ENCODE measurements at regions not wholly inside any gene's neighbourhood (a gene's known extent, or its start where the extent isn't known, plus 50 kb on each side); places are given as distances from the start of the nearest gene placed in this dataset.

DNA sequence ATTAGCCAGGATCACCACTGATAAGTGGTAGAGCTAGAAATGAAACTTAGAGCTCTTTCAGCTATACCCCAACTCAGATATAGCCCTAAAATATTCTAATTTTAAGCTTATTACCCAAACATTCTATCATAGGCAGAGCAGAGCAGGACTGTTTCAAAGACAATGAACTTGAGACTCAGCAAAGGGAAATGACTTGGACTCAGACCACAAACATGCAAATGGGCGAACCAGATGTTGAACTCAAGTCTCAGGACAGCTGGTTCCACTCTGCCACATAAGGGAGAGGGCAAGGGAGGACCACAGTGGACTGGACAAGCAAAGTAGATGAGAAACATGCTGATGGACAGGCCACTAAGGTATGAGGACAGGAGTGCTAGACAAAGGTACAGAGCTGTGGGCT lies 315.3 kb downstream of the OMA1 start:
- H4K20me1 ChIP-seq (ENCODE audit: low read depth, low read length) = no peaks in the 10 kb centered on the region
- H3K4me2 ChIP-seq (ENCODE audit: low read depth, low read length, poor library complexity, severe bottlenecking) = no peak overlapping the region
- H3F3A ChIP-seq (ENCODE audit: insufficient read depth) = no peaks in the 10 kb centered on the region
- H2AFZ ChIP-seq (ENCODE audit: low read depth, low read length, severe bottlenecking) = no peak overlapping the region
- H3K9me3 ChIP-seq (ENCODE audit: insufficient read depth, low read length) = no peaks in the 10 kb centered on the region
- no peak for TF ChIP-seq EZH2phosphoT487 (conservative IDR thresholded peaks at IDR 0.05; ENCODE audit: low read length)
- TF ChIP-seq, protein P1, sequence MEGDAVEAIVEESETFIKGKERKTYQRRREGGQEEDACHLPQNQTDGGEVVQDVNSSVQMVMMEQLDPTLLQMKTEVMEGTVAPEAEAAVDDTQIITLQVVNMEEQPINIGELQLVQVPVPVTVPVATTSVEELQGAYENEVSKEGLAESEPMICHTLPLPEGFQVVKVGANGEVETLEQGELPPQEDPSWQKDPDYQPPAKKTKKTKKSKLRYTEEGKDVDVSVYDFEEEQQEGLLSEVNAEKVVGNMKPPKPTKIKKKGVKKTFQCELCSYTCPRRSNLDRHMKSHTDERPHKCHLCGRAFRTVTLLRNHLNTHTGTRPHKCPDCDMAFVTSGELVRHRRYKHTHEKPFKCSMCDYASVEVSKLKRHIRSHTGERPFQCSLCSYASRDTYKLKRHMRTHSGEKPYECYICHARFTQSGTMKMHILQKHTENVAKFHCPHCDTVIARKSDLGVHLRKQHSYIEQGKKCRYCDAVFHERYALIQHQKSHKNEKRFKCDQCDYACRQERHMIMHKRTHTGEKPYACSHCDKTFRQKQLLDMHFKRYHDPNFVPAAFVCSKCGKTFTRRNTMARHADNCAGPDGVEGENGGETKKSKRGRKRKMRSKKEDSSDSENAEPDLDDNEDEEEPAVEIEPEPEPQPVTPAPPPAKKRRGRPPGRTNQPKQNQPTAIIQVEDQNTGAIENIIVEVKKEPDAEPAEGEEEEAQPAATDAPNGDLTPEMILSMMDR (IDR thresholded peaks at IDR 0.05; ENCODE audit: insufficient read depth, low read length, poor library complexity, severe bottlenecking) = no peak
- H3K9ac ChIP-seq (ENCODE audit: low read length) = no peak overlapping the region
- H3K4me3 ChIP-seq (ENCODE audit: insufficient read depth, low read length, poor library complexity, severe bottlenecking) = no peak overlapping the region
- no peak overlapping the region for H3K27ac ChIP-seq (ENCODE audit: low read depth, low read length)
- no peaks in the 10 kb centered on the region for H3K9me2 ChIP-seq (replicated peaks; ENCODE audit: insufficient read depth, low read length)
- H3K36me3 ChIP-seq (ENCODE audit: low read length) = no peaks in the 10 kb centered on the region
- no peaks in the 10 kb centered on the region for H3K27me3 ChIP-seq (ENCODE audit: low read length)
- H3K79me2 ChIP-seq (ENCODE audit: insufficient read depth, low read length) = no peaks in the 10 kb centered on the region

DNA sequence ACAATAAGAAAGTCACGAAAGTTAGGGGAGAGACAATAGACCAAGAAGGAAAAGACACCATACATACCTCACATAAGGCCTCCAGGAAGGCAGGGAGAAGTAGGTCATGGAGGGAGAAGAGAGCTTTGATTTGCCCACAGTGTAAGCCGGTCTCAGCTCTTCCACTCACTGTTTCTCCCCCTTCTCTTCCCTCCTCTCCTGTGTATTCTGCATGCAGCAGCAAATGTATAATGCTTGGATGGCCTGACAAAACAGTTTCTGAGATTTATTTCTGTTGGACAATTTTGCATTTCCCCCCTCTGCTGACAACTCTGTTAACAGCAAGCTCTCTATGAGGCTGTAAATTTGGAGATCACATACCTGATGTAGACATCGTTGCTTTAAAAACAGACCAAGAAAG lies 318.9 kb downstream of the OMA1 start:
- Histone ChIP-seq H3K9me3 (ENCODE audit: insufficient read depth, low read length) (no peaks in the 10 kb centered on the region), H4K20me1 (ENCODE audit: low read depth, low read length) (no peaks in the 10 kb centered on the region), H3K9ac (ENCODE audit: low read length) (no peak overlapping the region), H3K9me2 (replicated peaks; ENCODE audit: insufficient read depth, low read length) (no peaks in the 10 kb centered on the region), H3K36me3 (ENCODE audit: low read length) (no peaks in the 10 kb centered on the region), H3F3A (ENCODE audit: insufficient read depth) (no peaks in the 10 kb centered on the region), H3K27me3 (ENCODE audit: low read length) (no peaks in the 10 kb centered on the region), H3K79me2 (ENCODE audit: insufficient read depth, low read length) (no peaks in the 10 kb centered on the region), H3K4me3 (ENCODE audit: insufficient read depth, low read length, poor library complexity, severe bottlenecking) (no peak overlapping the region), H2AFZ (ENCODE audit: low read depth, low read length, severe bottlenecking) (no peak overlapping the region), H3K4me2 (ENCODE audit: low read depth, low read length, poor library complexity, severe bottlenecking) (no peak overlapping the region), H3K27ac (ENCODE audit: low read depth, low read length) (no peak overlapping the region)
- no peak for TF ChIP-seq EZH2phosphoT487 (conservative IDR thresholded peaks at IDR 0.05; ENCODE audit: low read length)
- TF ChIP-seq, protein P1 (IDR thresholded peaks at IDR 0.05; ENCODE audit: insufficient read depth, low read length, poor library complexity, severe bottlenecking) = no peak

DNA sequence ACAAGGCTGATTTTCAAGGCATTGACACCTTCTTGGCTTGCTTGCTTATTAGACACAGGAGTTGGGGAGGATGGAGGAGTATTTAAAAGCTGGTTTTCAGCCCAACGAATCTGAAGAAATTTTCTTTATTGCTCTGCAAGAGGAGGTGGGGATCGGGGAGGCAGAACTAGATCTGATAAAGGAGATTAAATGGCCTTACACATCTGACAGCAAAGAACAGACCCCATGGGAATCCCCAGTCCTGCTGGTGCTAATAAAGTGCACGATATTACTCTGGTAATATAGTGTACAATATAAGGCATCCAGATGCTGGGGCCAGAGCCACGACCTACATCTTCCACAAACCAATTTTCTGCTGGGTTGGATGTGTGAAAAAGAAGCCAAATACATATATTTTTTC lies 323.0 kb downstream of the OMA1 start:
- Histone ChIP-seq H3K9ac (ENCODE audit: low read length) (no peak overlapping the region), H3F3A (ENCODE audit: insufficient read depth) (no peaks in the 10 kb centered on the region), H3K79me2 (ENCODE audit: insufficient read depth, low read length) (no peaks in the 10 kb centered on the region), H3K27me3 (ENCODE audit: low read length) (no peaks in the 10 kb centered on the region), H3K4me2 (ENCODE audit: low read depth, low read length, poor library complexity, severe bottlenecking) (no peak overlapping the region), H3K4me3 (ENCODE audit: insufficient read depth, low read length, poor library complexity, severe bottlenecking) (no peak overlapping the region), H3K36me3 (ENCODE audit: low read length) (no peaks in the 10 kb centered on the region), H2AFZ (ENCODE audit: low read depth, low read length, severe bottlenecking) (no peak overlapping the region), H3K9me3 (ENCODE audit: insufficient read depth, low read length) (no peaks in the 10 kb centered on the region), H4K20me1 (ENCODE audit: low read depth, low read length) (no peaks in the 10 kb centered on the region), H3K9me2 (replicated peaks; ENCODE audit: insufficient read depth, low read length) (no peaks in the 10 kb centered on the region), H3K27ac (ENCODE audit: low read depth, low read length) (no peak overlapping the region)
- TF ChIP-seq EZH2phosphoT487 (conservative IDR thresholded peaks at IDR 0.05; ENCODE audit: low read length) = no peak
- TF ChIP-seq, protein P1 (IDR thresholded peaks at IDR 0.05; ENCODE audit: insufficient read depth, low read length, poor library complexity, severe bottlenecking) = no peak
